Lung microvascular endothelial cell (primary cell): ENCODE measurements at regions not wholly inside any gene's neighbourhood (a gene's known extent, or its start where the extent isn't known, plus 50 kb on each side); places are given as distances from the start of the nearest gene placed in this dataset.
"Not testable (repeated sequence)": the region's sequence is repeated elsewhere in the genome, so short reads cannot be mapped to it uniquely, and the experiment has no call there.

Source experiments
- DNase-seq, 2 donors: peaks; one replicate each; pipeline versions ENCODE4 v3.0.0 to v3.0.0-alpha.2; 2010; ENCODE audit warnings: low read depth in 2 of 2

- no peak for DNase-seq
Observed at GRCh38 chr6:95660544-95660943, 83.2 kb downstream of the MANEA start.

DNA sequence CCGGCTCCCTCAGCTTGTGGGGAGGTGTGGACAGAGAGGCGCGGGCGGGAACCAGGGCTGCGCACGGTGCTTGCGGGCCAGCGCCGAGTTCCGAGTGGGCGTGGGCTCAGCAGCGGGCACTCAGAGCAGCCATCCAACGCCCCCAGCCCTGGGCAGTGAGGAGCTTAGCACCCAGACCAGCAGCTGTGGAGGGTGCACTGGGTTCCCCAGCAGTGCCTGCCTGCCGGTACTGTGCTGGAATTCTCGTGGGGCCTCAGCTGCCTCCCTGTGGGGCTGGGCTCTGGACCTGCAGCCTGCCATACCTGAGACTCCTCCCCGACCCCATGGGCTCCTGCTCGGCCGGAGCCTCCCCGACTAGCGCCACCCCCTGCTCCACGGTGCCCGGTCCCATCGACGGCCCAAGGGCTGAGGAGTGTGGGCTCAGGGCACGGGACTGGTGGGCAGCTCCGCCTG lies 92.7 kb downstream of the MANEA start:
- DNase-seq: no peak

DNA sequence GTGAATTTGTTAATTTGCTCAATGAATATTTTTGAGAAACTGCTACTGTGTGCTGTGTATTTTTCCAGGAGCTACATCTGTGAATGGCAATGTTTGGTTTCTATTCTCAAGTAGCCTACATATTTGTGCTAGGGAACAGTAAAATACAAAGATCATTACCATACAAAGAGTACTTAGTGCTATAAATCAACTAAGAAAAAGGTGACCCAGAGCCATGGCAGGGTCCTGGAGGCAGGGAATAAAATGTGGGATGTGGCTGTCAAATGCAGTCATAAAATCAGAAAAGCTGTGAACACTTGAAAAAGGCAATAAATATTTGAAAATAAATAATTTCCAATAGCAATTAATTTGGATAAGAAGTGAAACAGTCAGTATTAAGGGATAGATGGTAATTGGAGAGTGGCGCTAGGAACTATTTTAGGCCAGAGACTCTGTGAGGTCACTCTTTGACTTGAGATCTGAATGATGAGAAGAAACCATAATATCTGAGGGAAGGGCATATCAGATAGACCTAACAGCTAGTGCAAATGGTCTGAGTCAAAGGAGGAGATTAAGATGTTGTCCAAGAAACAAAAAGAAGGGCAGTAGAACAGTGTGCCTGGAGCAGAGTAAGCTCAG lies 98.8 kb downstream of the MANEA start:
- no peak for DNase-seq

DNA sequence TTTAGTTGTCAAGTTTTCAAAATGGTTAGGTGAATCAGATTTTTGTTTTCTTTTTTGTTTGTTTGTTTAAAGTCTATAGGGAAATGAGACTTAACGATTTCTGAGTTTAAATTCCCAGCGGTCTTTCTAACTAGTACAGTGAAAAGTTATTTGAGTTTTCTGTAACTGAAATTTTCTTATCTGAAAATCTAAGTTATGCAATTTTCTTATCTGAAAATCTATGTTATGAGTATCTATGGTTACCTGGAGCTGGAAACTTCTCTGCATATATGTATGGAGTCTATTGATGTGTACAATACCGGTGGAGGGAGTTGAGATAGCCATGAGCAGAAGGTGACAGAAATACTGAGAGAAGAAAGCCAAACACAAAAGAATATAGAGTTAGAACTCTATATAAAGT lies 102.6 kb downstream of the MANEA start:
- DNase-seq: no peak

- DNase-seq: no peak
Observed at GRCh38 chr6:95681736-95682135, 104.4 kb downstream of the MANEA start.

DNA sequence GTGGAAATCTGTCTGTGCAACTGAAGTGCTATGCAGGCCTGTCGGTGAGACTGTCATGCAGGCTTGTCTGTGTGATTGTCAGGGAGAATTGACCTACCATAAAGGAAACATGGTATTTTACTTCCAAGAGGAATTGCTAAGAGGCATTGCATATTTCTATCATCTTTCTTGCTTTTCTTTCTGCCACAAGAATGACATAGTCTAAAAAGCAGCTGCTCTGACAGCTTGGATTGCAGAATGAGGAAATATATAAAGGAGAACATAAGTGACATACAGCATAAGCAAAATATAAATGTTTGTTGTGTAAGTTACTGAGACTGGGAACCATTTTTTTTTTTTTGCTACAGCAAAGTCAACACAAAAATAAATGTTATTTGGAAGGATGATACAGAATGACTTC lies 105.1 kb downstream of the MANEA start:
- DNase-seq: no peak

GRCh38 chr6:95685822-95686221 lies 108.5 kb downstream of the MANEA start:
- DNase-seq: no peak

DNA sequence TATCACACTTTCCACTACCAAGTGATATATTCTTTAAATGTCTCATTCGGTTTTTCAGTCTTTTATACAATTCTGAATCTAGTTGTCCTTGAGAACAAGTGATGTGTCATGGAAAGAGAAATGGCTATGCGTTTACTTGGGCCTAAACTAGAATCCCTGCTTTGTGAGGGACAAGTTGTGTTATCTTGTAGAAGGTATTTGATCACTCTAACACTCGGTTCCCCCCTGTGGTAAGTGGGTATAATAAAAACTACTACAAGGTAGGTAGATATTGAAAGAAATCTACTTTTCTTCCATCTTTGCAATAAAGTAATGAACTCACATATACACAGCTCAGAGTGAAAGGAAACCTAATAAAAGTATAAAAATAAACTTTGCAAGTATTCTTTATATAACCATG lies 108.9 kb downstream of the MANEA start:
- DNase-seq: no peak

- DNase-seq: no peak
Observed at GRCh38 chr6:95686895-95687294, 109.6 kb downstream of the MANEA start.

GRCh38 chr6:95687839-95688238 lies 110.5 kb downstream of the MANEA start:
- no peak for DNase-seq

- no peak for DNase-seq
Observed at GRCh38 chr6:95690328-95690727, 113.0 kb downstream of the MANEA start.

GRCh38 chr6:95693108-95693507 lies 115.8 kb downstream of the MANEA start:
- DNase-seq: peak in 1 of 2 donors; percentile 2

DNA sequence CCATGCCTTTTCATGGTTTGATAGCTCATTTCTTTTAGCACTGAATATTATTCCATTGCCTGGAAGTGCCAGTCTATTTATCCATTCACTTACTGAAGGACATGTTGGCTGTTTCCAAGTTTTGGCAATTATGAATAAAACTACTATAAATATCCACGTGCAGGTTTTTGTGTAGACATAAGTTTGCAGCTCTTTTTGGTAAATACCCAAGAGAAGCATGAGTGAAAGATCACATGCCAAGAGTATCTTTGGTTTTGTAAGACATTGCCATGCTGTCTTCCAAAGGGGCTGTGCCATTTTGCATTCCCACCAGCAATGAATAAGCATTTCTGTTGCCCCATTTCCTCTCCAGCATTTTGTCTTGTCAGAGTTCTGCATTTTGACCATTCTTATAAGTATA lies 120.9 kb downstream of the MANEA start:
- DNase-seq: no peak

DNA sequence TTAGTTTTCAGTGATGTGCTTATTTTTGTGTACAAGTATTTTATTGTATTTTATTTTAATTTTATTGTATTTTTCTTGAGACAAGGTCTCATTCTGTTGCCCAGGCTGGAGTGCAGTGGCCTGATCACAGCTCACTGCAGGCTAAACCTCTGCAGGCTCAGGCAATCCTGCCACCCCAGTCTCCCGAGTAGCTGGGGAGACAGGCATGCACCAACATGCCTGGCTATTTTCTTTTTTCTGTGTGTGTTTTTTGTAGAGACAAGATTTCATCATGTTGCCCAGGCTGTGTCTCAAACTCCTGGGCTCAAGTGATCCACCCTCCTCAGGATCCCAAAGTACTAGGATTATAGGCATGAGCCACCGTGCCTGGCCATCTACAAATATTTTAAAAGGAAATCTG lies 146.3 kb downstream of the MANEA start:
- DNase-seq: no peak

DNA sequence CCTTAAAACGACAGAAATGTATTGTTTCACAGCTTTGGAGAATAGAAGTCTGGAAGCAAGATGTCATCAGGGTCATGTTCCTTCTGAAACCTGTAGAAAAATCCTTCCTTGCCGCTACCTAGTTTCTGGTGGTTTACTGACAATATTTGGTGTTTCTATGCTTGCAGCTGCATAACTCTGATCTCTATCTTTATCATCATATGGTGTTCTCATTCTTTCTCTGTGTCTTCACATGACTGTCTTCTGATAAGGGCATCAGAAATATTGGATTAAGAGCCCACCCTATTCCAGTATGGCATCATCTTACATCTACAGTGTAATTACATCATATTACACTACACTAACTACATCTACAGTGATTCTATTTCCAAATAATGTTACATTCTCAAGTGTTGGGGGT lies 148.0 kb downstream of the MANEA start:
- no peak for DNase-seq

GRCh38 chr6:95740157-95740556 lies 162.8 kb downstream of the MANEA start:
- no peak for DNase-seq

DNA sequence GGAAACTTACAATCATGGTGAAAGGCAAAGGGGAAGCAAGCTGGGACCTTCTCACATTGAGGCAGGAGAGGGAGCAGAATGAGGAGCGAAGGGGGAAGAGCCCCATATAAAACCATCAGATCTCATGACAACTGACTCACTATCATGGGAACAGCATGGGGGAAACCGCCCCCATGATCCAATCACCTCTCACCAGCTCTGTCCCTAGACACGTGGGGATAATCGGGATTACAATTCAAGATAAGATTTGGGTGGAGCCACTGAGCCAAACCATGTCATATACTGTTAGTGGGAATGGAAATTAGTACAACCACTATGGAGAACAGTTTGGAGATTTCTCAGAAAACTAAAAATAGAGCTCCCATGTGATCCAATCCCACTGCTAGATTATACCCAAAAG lies 163.7 kb downstream of the MANEA start:
- DNase-seq: no peak

DNA sequence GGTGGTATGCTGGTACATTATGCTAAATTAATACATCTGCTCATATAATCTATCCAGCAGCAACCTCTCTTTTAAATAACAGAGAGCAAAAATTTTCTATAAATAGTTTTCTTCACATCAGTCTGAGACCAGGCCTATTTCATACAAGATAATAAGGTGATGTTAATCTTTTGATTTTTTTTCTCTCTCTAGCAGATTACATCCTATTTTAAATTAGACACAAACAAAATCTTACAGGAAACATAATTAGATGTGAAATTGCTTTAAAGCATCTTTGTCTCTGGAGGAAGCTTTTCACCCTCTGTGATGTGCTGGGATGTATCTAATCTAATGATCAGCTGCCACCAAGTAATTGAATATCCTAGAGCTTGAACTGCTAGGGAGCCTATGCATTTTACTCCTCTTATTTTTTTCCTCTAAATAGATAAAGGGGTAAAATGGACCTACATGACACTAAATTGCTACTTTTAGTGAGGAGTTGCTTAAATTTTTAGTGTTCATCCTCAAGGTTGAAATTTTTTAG lies 165.5 kb downstream of the MANEA start:
- DNase-seq: no peak

DNA sequence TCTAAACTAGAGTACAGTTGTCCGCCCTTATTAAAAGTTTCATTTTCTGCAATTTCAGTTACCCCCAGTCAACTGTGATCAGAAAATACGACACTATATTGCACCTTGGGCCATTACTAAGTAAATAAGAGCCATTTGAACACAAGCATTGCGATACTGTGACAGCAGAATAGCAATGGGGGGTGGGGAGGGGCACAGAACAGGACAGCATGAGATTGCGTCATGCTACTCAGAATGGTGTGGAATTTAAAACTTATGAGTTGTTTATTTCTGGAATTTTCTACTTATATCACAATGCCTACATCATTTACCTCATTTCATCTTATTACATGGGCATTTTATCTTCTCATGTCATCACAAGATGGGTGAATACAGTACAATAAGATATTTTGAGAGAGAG lies 166.3 kb downstream of the MANEA start:
- DNase-seq: no peak

- DNase-seq: not testable (repeated sequence)
Observed at GRCh38 chr6:95758236-95759069, 181.1 kb downstream of the MANEA start.

DNA sequence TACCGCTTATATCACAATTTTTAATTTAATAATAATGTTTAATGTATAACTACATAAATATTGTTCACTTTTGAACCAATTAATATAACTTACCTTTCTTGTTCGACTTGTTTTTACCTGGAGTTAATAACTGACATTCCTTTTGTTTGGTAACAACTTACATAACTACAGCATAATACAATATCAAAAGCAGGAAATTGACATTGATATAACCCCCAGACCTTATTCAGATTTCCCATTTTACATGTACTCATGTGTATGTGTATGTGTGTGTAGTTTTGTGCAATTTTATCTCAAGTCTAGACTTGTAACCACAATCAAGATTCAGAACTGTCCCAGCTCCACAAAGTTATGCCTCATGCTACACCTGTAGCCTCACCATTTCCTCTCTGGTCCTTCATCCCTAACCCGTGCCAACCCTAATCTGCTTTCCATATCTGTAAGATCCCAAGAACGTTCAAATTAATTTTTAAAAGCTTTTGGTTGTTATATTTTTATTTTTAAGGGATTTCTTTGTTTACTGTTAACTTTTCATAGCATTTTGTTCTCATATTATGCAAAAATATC lies 190.6 kb downstream of the MANEA start:
- no peak for DNase-seq

GRCh38 chr6:95768539-95768938 lies 191.2 kb downstream of the MANEA start:
- DNase-seq: no peak

DNA sequence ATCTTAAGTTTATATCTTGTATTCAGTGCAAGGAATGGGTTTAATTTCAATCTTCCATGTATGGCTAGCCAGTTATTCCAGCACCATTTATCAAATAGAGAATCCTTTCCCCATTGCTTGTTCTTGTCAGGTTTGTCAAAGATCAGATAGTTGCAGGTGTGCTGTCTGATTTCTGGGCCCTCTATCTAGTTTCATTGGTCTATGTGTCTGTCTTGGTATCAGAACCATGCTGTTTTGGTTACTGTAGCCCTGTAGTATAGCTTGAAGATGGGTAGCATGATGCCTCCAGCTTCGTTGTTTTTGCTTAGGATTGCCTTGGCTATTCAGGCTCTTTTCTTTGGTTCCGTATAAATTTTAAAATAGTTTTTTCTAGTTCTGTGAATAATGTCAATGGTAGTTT lies 200.0 kb downstream of the MANEA start:
- DNase-seq: no peak
